Neuron (in vitro differentiated cells): ENCODE measurements at regions not wholly inside any gene's neighbourhood (a gene's known extent, or its start where the extent isn't known, plus 50 kb on each side); places are given as distances from the start of the nearest gene placed in this dataset.

Experiments used
- H2AFZ ChIP-seq: one replicate; pipeline ENCODE4 v1.6.1; 2013; ENCODE audit warnings: low read depth, mild to moderate bottlenecking, inconsistent platforms, low read length, moderate library complexity
- H3K27me3 ChIP-seq: one replicate; pipeline ENCODE4 v1.6.1; 2013; ENCODE audit warnings: low read length; ENCODE audit not compliant: insufficient read depth
- H3K36me3 ChIP-seq: one replicate; pipeline ENCODE4 v1.6.1; 2013; ENCODE audit warnings: low read length; ENCODE audit not compliant: insufficient read depth
- H3K4me1 ChIP-seq: one replicate; pipeline ENCODE4 v1.6.1; 2013; ENCODE audit warnings: low read length; ENCODE audit not compliant: insufficient read depth
- H3K4me3 ChIP-seq: 2 replicates; pipeline ENCODE4 v1.5.1; 2013; ENCODE audit warnings: mild to moderate bottlenecking, low read length, moderate library complexity
- H3K9me3 ChIP-seq: one replicate; pipeline ENCODE4 v1.6.1; 2013; ENCODE audit warnings: low read length

GRCh38 chr17:36761203-36761950, 160.0 kb downstream of the MRM1 start:
- no peaks in the 10 kb centered on the region for H3K4me1 ChIP-seq
- no peaks in the 10 kb centered on the region for H3K27me3 ChIP-seq
- no peaks in the 10 kb centered on the region for H3K36me3 ChIP-seq
- no peak overlapping the region for H2AFZ ChIP-seq
- H3K4me3 ChIP-seq: no peak overlapping the region
- no peaks in the 10 kb centered on the region for H3K9me3 ChIP-seq

GRCh38 chr17:36765436-36766043, 164.2 kb downstream of the MRM1 start:
- Histone ChIP-seq H3K36me3 (no peaks in the 10 kb centered on the region), H3K4me1 (no peaks in the 10 kb centered on the region)

GRCh38 chr17:36768394-36768793, 167.0 kb downstream of the MRM1 start:
- Histone ChIP-seq H2AFZ (no peak overlapping the region), H3K27me3 (peaks cover 37% of the 10 kb centered on the region), H3K4me1 (no peaks in the 10 kb centered on the region), H3K36me3 (no peaks in the 10 kb centered on the region), H3K9me3 (no peaks in the 10 kb centered on the region), H3K4me3 (no peak overlapping the region)

More at GRCh38 chr17:36765436-36766043, 164.2 kb downstream of the MRM1 start:
- peaks cover 19% of the 10 kb centered on the region for H3K27me3 ChIP-seq
- H3K9me3 ChIP-seq: no peaks in the 10 kb centered on the region
- H3K4me3 ChIP-seq: no peak overlapping the region
- no peak overlapping the region for H2AFZ ChIP-seq

GRCh38 chr17:36773039-36773438, 164.2 kb upstream of the LHX1 start:
- no peaks in the 10 kb centered on the region for H3K36me3 ChIP-seq
- peaks cover 17% of the 10 kb centered on the region for H3K4me1 ChIP-seq
- H3K27me3 ChIP-seq: peaks cover 33% of the 10 kb centered on the region
- no peak overlapping the region for H3K4me3 ChIP-seq
- H3K9me3 ChIP-seq: no peaks in the 10 kb centered on the region
- H2AFZ ChIP-seq: no peak overlapping the region

DNA sequence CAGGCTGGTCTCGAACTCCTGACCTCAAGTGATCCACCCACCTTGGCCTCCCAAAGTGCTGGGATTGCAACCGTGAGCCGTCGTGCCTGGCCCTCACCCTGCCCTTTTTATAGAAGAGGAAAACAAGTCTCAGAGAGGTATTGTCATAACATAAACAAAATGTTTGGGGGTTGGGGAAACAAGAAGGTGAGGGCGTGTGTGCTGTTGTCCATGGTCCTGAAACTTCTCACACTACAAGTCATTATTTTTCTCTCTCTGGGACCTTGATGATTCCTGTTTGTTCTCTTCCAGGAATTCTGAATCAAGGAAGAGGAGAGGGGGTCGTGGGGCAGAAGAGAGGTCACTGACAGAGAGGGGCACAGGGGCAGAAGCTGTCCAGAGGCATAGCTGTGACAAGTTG, 160.2 kb upstream of the LHX1 start:
- H3K27me3 ChIP-seq: peaks cover 13% of the 10 kb centered on the region
- H3K36me3 ChIP-seq: no peaks in the 10 kb centered on the region
- no peaks in the 10 kb centered on the region for H3K9me3 ChIP-seq
- H3K4me3 ChIP-seq: no peak overlapping the region
- no peak overlapping the region for H2AFZ ChIP-seq
- H3K4me1 ChIP-seq: peaks cover 30% of the 10 kb centered on the region

DNA sequence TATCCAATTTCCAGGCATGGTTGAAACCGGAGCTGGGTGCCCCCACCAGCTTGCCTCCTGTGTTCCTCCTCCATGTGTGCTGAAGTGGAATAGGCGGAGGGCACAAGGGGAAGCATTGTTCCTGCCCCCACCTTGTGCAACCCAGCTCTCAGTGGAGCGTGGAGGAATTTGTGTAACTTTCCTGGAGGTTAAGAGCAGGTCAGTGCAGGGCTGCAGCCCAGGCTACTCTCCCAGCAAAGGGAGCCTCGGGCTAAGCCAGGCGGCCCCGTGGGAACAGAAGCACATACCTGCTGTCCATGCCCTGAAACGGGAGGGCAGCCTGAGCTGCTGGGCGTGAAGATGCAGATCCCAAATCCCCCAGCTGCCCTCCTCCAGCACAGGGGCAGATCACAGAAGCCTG, 158.8 kb upstream of the LHX1 start:
- Histone ChIP-seq H3K36me3 (no peaks in the 10 kb centered on the region), H3K27me3 (peaks cover 12% of the 10 kb centered on the region), H3K4me1 (peaks cover 30% of the 10 kb centered on the region), H3K9me3 (no peaks in the 10 kb centered on the region), H3K4me3 (no peak overlapping the region), H2AFZ (no peak overlapping the region)

GRCh38 chr17:36779550-36779949, 157.7 kb upstream of the LHX1 start:
- Histone ChIP-seq H3K27me3 (peaks cover 11% of the 10 kb centered on the region), H3K4me1 (peaks cover 30% of the 10 kb centered on the region), H3K9me3 (no peaks in the 10 kb centered on the region), H3K4me3 (no peak overlapping the region), H2AFZ (no peak overlapping the region), H3K36me3 (no peaks in the 10 kb centered on the region)

DNA sequence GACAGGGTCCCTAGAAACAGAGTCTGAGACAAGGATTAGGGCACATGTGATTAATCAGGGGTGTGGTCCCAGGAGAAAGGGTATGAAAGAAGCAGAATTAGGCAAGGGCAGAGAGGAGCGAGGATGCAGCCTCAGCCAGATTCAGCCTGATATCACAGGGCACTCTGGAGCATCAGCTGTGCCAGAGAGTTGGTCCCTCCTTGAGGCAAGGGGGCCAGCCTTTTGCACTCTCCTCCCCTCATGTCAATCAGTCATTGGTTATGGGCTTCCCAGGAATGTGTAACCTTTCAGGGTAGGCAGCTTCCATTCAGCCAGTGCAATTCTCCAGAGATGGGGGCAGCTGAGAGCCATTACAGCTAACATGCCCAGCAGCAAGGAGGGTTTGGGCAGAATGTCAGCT, 152.6 kb upstream of the LHX1 start:
- H3K4me1 ChIP-seq: no peaks in the 10 kb centered on the region
- peaks cover 11% of the 10 kb centered on the region for H3K27me3 ChIP-seq
- no peak overlapping the region for H3K4me3 ChIP-seq
- H3K9me3 ChIP-seq: no peaks in the 10 kb centered on the region
- H2AFZ ChIP-seq: no peak overlapping the region
- no peaks in the 10 kb centered on the region for H3K36me3 ChIP-seq

- Histone ChIP-seq H3K4me3 (no peak overlapping the region), H3K9me3 (no peaks in the 10 kb centered on the region), H3K36me3 (no peaks in the 10 kb centered on the region), H2AFZ (no peak overlapping the region), H3K27me3 (peaks cover 21% of the 10 kb centered on the region), H3K4me1 (no peaks in the 10 kb centered on the region)
These were observed 150.4 kb upstream of the LHX1 start for GRCh38 chr17:36786867-36787266.

DNA sequence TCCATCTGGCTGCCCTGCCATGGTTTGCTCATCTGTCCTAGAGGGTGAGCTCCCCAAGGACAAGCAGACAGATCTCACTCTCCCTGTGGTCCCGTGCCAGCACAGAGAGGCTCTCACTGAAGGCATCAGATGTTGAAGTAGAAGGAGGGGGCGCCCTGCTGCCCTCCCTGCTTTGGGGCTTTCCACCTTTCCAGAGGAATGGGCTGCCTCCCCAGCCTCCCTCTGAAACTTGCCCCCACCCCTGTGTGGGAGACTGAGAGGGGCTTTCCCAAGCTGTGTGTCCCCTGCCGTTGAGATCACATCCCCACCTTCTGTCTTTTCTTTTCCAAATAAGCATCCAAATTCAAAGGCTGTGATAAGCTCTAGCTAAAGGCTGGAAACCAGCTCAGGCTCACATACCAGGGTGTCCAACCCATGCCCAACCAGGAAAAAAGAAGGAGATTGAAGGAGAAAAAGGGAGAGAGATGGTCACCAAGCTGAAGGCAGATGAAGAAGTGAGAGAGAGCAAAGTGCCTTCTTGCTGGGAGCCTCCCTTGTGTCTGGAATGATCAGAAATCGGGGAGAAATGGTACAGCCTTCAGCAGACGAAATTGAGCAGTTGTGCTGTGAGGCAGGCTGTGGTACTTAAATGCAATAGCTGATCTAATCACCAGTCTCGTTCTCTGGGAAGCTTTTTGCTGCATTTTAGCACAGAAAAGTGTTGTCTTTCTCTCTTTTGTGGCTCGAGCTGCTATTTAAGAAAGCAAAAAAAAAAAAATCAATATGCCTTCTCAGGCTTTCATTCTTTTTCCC, 145.9 kb upstream of the LHX1 start:
- H2AFZ ChIP-seq: no peak overlapping the region
- H3K4me3 ChIP-seq: no peak overlapping the region
- H3K36me3 ChIP-seq: no peaks in the 10 kb centered on the region
- peaks cover 5% of the 10 kb centered on the region for H3K4me1 ChIP-seq
- peaks cover 23% of the 10 kb centered on the region for H3K27me3 ChIP-seq
- H3K9me3 ChIP-seq: no peaks in the 10 kb centered on the region

DNA sequence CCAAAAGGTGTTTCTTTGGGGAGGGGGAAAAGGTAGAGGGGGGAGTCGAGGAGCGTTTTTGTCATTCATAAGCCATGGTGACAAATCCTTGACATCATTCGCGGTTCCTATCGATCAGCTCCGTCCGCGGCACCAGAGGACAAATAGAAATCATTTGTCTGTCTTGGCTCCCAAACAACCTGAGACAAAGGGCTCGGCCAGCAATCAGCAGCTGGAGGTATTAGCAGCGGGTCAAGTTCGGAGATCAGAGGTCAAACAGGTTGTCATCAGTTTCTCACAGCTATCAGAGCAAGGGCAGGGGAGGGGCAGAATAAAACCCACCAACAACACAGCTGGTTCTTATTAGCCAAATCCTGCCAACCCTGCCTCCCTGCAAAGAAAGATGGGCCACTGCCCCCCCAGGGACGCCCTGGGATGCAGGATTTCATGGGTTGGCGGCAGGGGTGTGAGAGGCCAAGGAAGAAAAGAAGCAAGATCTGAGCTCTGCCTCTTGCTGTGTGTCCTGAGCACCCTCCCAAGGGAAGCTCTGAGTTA, 145.3 kb upstream of the LHX1 start:
- Histone ChIP-seq H3K4me3 (no peak overlapping the region), H3K9me3 (no peaks in the 10 kb centered on the region), H3K27me3 (peaks cover 23% of the 10 kb centered on the region), H3K4me1 (peaks cover 5% of the 10 kb centered on the region), H2AFZ (no peak overlapping the region), H3K36me3 (no peaks in the 10 kb centered on the region)

DNA sequence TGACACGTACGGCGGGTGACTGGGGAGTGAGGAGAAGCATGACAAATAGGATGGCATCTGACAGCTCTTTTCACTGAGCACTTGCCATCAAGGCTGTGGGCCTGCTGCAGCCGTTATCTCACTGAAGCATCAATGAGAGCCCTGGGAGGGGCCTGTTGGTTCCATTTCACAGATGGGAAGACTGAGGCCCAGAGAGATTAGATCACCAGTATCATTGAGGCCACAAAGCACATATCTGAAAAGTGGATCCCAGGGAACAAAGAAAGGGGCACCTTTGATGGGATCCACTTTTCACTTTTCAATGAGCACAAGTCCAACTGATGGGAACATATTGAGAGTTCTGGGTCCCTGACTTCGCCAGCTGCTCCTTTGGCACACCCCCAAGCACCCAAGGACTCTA, 144.4 kb upstream of the LHX1 start:
- H2AFZ ChIP-seq: no peak overlapping the region
- H3K4me3 ChIP-seq: no peak overlapping the region
- no peaks in the 10 kb centered on the region for H3K36me3 ChIP-seq
- peaks cover 5% of the 10 kb centered on the region for H3K4me1 ChIP-seq
- H3K27me3 ChIP-seq: peaks cover 23% of the 10 kb centered on the region
- H3K9me3 ChIP-seq: no peaks in the 10 kb centered on the region

- Histone ChIP-seq H3K4me3 (no peak overlapping the region), H3K9me3 (no peaks in the 10 kb centered on the region), H3K4me1 (peaks cover 5% of the 10 kb centered on the region), H3K36me3 (no peaks in the 10 kb centered on the region), H2AFZ (no peak overlapping the region), H3K27me3 (peaks cover 23% of the 10 kb centered on the region)
These were observed 143.3 kb upstream of the LHX1 start for GRCh38 chr17:36793976-36794375.
